H9 (cell line): ENCODE measurements at regions not wholly inside any gene's neighbourhood (a gene's known extent, or its start where the extent isn't known, plus 50 kb on each side); places are given as distances from the start of the nearest gene placed in this dataset.

Experiments used
- DNase-seq: peaks from one replicate; pipeline ENCODE4 v3.0.0-alpha.2; 2017
- H2AFZ ChIP-seq: one replicate; pipeline ENCODE4 v1.6.1; 2013; ENCODE audit warnings: mild to moderate bottlenecking, low read length, control low read depth, moderate library complexity
- H2AK5ac ChIP-seq: 2 replicates; pipeline ENCODE4 v1.6.1; 2013; ENCODE audit warnings: low read length, control low read depth, mixed read lengths; ENCODE audit not compliant: insufficient read length
- H2BK120ac ChIP-seq: one replicate; pipeline ENCODE4 v1.6.1; 2013; ENCODE audit warnings: low read depth, mild to moderate bottlenecking, low read length, control low read depth, inconsistent platforms; ENCODE audit not compliant: poor library complexity, severe bottlenecking
- H2BK12ac ChIP-seq: 2 replicates; pipeline ENCODE4 v1.6.1; 2013; ENCODE audit warnings: low read length, control low read depth, mixed read lengths, low read depth; ENCODE audit not compliant: insufficient read length
- H2BK15ac ChIP-seq: 2 replicates; pipeline ENCODE4 v1.6.1; 2013; ENCODE audit warnings: low read depth, low read length, control low read depth
- H2BK20ac ChIP-seq: one replicate; pipeline ENCODE4 v1.6.1; 2013; ENCODE audit warnings: low read depth, mild to moderate bottlenecking, low read length, control low read depth, inconsistent platforms; ENCODE audit not compliant: poor library complexity, severe bottlenecking
- H2BK5ac ChIP-seq: 2 replicates; pipeline ENCODE4 v1.6.1; 2013; ENCODE audit warnings: low read length, control low read depth, mixed read lengths; ENCODE audit not compliant: insufficient read length
- H3K14ac ChIP-seq: 2 replicates; pipeline ENCODE4 v1.6.1; 2013; ENCODE audit warnings: low read length, control low read depth; ENCODE audit not compliant: insufficient read depth
- H3K18ac ChIP-seq: 2 replicates; pipeline ENCODE4 v1.6.1; 2013; ENCODE audit warnings: low read depth, mild to moderate bottlenecking, mixed read lengths, low read length, control low read depth; ENCODE audit not compliant: insufficient read length
- H3K23ac ChIP-seq: 2 replicates; pipeline ENCODE4 v1.6.1; 2013; ENCODE audit warnings: low read length, control low read depth, mixed read lengths, low read depth; ENCODE audit not compliant: insufficient read length
- H3K23me2 ChIP-seq: 2 replicates; pipeline ENCODE4 v1.6.1; 2013; ENCODE audit warnings: low read depth, mild to moderate bottlenecking, mixed read lengths, low read length, control low read depth; ENCODE audit not compliant: insufficient read length, poor library complexity, severe bottlenecking
- H3K27ac ChIP-seq: 2 replicates; pipeline ENCODE4 v1.5.1; 2013; ENCODE audit warnings: low read length, control low read depth, mixed read lengths, low read depth; ENCODE audit not compliant: insufficient read length
- H3K27me3 ChIP-seq: 2 replicates; pipeline ENCODE4 v1.6.1; 2013; ENCODE audit warnings: low read length, control low read depth, inconsistent platforms; ENCODE audit not compliant: insufficient read depth
- H3K4ac ChIP-seq: 2 replicates; pipeline ENCODE4 v1.6.1; 2013; ENCODE audit warnings: low read depth, mild to moderate bottlenecking, control low read depth, inconsistent platforms, low read length, moderate library complexity
- H3K4me1 ChIP-seq: 2 replicates; pipeline ENCODE4 v1.6.1; 2013; ENCODE audit warnings: low read length, control low read depth, inconsistent platforms; ENCODE audit not compliant: insufficient read depth
- H3K4me2 ChIP-seq: 2 replicates; pipeline ENCODE4 v1.6.1; 2013; ENCODE audit warnings: low read length, control low read depth, mixed read lengths; ENCODE audit not compliant: insufficient read length, insufficient read depth
- H3K56ac ChIP-seq: 2 replicates; pipeline ENCODE4 v1.6.1; 2013; ENCODE audit warnings: low read depth, mild to moderate bottlenecking, mixed read lengths, low read length, control low read depth; ENCODE audit not compliant: insufficient read length
- H3K79me1 ChIP-seq: 2 replicates; pipeline ENCODE4 v1.6.1; 2013; ENCODE audit warnings: low read depth, mild to moderate bottlenecking, moderate library complexity, low read length, control low read depth, inconsistent platforms; ENCODE audit not compliant: insufficient read depth, poor library complexity, severe bottlenecking
- H3K79me2 ChIP-seq: 2 replicates; pipeline ENCODE4 v1.6.1; 2013; ENCODE audit warnings: low read length, control low read depth, inconsistent platforms; ENCODE audit not compliant: insufficient read depth
- H3K9ac ChIP-seq: 2 replicates; pipeline ENCODE4 v1.6.1; 2013; ENCODE audit warnings: low read length, control low read depth, mixed read lengths; ENCODE audit not compliant: insufficient read length; ENCODE audit errors: extremely low read depth
- H3K9me3 ChIP-seq: one replicate; pipeline ENCODE4 v1.6.1; 2013; ENCODE audit warnings: low read depth, low read length, inconsistent platforms; ENCODE audit not compliant: control insufficient read depth
- H3T11ph ChIP-seq: one replicate; pipeline ENCODE4 v1.6.1; 2013; ENCODE audit warnings: mild to moderate bottlenecking, low read length, control low read depth, inconsistent platforms
- H4K20me1 ChIP-seq: one replicate; pipeline ENCODE4 v1.6.1; 2013; ENCODE audit not compliant: control insufficient read depth, insufficient read length, insufficient read depth
- H4K5ac ChIP-seq: 2 replicates; pipeline ENCODE4 v1.6.1; 2013; ENCODE audit warnings: low read depth, mild to moderate bottlenecking, mixed read lengths, low read length, control low read depth; ENCODE audit not compliant: insufficient read length
- H4K8ac ChIP-seq: replicated peaks from 2 replicates; pipeline ENCODE4 v1.6.1; 2013; ENCODE audit warnings: low read length, control low read depth, mixed read lengths, low read depth; ENCODE audit not compliant: insufficient read length
- H4K91ac ChIP-seq: 2 replicates; pipeline ENCODE4 v1.6.1; 2013; ENCODE audit warnings: low read depth, mild to moderate bottlenecking, moderate library complexity, mixed read lengths, low read length, control low read depth; ENCODE audit not compliant: insufficient read length
- H3K27ac Mint-ChIP-seq, 3 experiments: 2 replicates in 2 of 3; 3 replicates in 1 of 3; pipeline ENCODE4 v1.8.0; 2020 to 2021; ENCODE audit warnings: mixed read lengths in 3 of 3, mild to moderate bottlenecking in 1 of 3, moderate library complexity in 1 of 3
- H3K27me3 Mint-ChIP-seq: 2 replicates; pipeline ENCODE4 v1.8.0; 2021; ENCODE audit warnings: low read depth, mild to moderate bottlenecking, moderate library complexity, mixed read lengths
- H3K36me3 Mint-ChIP-seq, 3 experiments: 2 replicates in 2 of 3; 3 replicates in 1 of 3; pipeline ENCODE4 v1.8.0; 2020 to 2021; ENCODE audit warnings: low read depth in 3 of 3, mixed read lengths in 3 of 3; ENCODE audit not compliant: insufficient read depth in 1 of 3
- H3K4me1 Mint-ChIP-seq, 2 experiments: 2 replicates each; pipeline ENCODE4 v1.8.0; 2020; ENCODE audit warnings: mixed read lengths in 2 of 2
- H3K4me3 Mint-ChIP-seq, 2 experiments: 2 replicates in 1 of 2; 3 replicates in 1 of 2; pipeline ENCODE4 v1.8.0; 2020 to 2021; ENCODE audit warnings: mild to moderate bottlenecking in 2 of 2, mixed read lengths in 2 of 2, moderate library complexity in 1 of 2
- H3K9me3 Mint-ChIP-seq, 2 experiments: 2 replicates in 1 of 2; 3 replicates in 1 of 2; pipeline ENCODE4 v1.8.0; 2020; ENCODE audit warnings: mild to moderate bottlenecking in 2 of 2, mixed read lengths in 2 of 2, moderate library complexity in 1 of 2
- CTCF ChIP-seq: fragments of 200-600 bp; sonication (generic); conservative IDR thresholded peaks from 3 replicates; pipeline ENCODE4 v1.8.0; 2021; ENCODE audit warnings: antibody characterized with exemption, mild to moderate bottlenecking
- WGBS: extraction: QIAGEN DNeasy Blood & Tissue Kit; methylation state at CpG from one replicate; pipeline ENCODE4 v1.1.7; 2013; ENCODE audit warnings: missing lambda C conversion rate, low lambda C conversion rate, mixed read lengths; ENCODE audit not compliant: insufficient read length; ENCODE audit errors: extremely low coverage; 5-methylcytosine and 5-hydroxymethylcytosine counted together

DNA sequence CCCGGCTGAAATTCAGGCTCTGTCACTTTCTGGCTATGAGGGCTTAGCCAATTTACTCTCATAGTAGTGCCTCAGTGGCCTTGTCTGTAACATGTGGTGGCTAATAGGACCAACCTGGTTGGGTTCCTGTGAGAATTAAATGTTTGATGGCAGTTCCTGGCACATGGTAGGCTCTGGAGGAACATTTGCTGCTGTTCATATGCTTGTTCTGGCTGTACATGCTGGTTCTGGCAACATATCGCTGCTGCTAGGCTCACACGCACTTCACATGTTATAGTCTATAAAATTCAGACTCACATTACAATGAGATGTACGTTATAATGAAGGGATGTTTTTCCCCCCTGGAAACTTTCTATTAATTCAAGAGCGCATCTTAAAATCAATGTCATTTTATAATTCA, 417.7 kb upstream of the GYPC start:
- Mint-ChIP-seq H3K27me3 (no peaks in the 10 kb centered on the region; the same call in 1 of the 2 replicates), H3K36me3 (no peaks in the 10 kb centered on the region), H3K27ac (no peak overlapping the region), H3K4me1 (no peaks in the 10 kb centered on the region), H3K4me3 (no peak overlapping the region), H3K9me3 (no peaks in the 10 kb centered on the region)
- H3K79me1 ChIP-seq: no peaks in the 10 kb centered on the region
- no peak overlapping the region; the same call in 1 of the 2 replicates for H3K14ac ChIP-seq
- no peak overlapping the region for H3K4me2 ChIP-seq
- no peak overlapping the region for H2AK5ac ChIP-seq
- H2BK12ac ChIP-seq: no peak overlapping the region
- no peak overlapping the region for H2BK20ac ChIP-seq
- H3K27ac ChIP-seq: no peak overlapping the region
- no peak for DNase-seq
- no peak overlapping the region for H4K8ac ChIP-seq
- WGBS: no CpG with 5 or more reads among the region's 5 CpGs
- no peak for TF ChIP-seq CTCF
- no peak overlapping the region for H3K56ac ChIP-seq
- no peaks in the 10 kb centered on the region for H4K20me1 ChIP-seq
- H2AFZ ChIP-seq: no peak overlapping the region
- H3K23ac ChIP-seq: no peak overlapping the region
- no peak overlapping the region for H2BK5ac ChIP-seq
- no peak overlapping the region for H3T11ph ChIP-seq
- no peaks in the 10 kb centered on the region for H3K4me1 ChIP-seq
- no peaks in the 10 kb centered on the region for H3K27me3 ChIP-seq
- no peak overlapping the region for H3K9ac ChIP-seq
- no peak overlapping the region for H4K5ac ChIP-seq
- H3K18ac ChIP-seq: no peak overlapping the region
- no peak overlapping the region for H3K4ac ChIP-seq
- H4K91ac ChIP-seq: no peak overlapping the region
- H3K9me3 ChIP-seq: no peaks in the 10 kb centered on the region
- no peaks in the 10 kb centered on the region for H3K23me2 ChIP-seq
- no peaks in the 10 kb centered on the region for H3K79me2 ChIP-seq
- H2BK15ac ChIP-seq: no peak overlapping the region
- H2BK120ac ChIP-seq: no peak overlapping the region
